Neural cell (in vitro differentiated cells): ENCODE measurements at regions not wholly inside any gene's neighbourhood (a gene's known extent, or its start where the extent isn't known, plus 50 kb on each side); places are given as distances from the start of the nearest gene placed in this dataset.
"Not testable (repeated sequence)": the region's sequence is repeated elsewhere in the genome, so short reads cannot be mapped to it uniquely, and the experiment has no call there.

Experiments used
- H2AFZ ChIP-seq: fragments of 200-600, 300-800 bp; sonication (generic), shearing (Covaris generic); 2 replicates; pipeline ENCODE4 v1.6.0; 2014; ENCODE audit warnings: low read depth, mild to moderate bottlenecking, antibody characterized with exemption, low read length, moderate library complexity
- H3F3A ChIP-seq: fragments of 200-600 bp; shearing (Covaris generic); 2 replicates; pipeline ENCODE4 v1.6.1; 2016; ENCODE audit warnings: mild to moderate bottlenecking, moderate library complexity, mixed read lengths, antibody characterized with exemption, low read length; ENCODE audit not compliant: insufficient read depth, poor library complexity, severe bottlenecking
- H3K27ac ChIP-seq: fragments of 200-600, 300-800 bp; sonication (generic), shearing (Covaris generic); 2 replicates; pipeline ENCODE4 v1.5.1; 2014; ENCODE audit warnings: mild to moderate bottlenecking, low read length, moderate library complexity
- H3K27me3 ChIP-seq: fragments of 300-800, 200-600 bp; sonication (generic), shearing (Covaris generic); 2 replicates; pipeline ENCODE4 v1.6.0; 2014; ENCODE audit warnings: mild to moderate bottlenecking, low read depth, low read length, moderate library complexity; ENCODE audit not compliant: insufficient read depth
- H3K36me3 ChIP-seq: fragments of 300-800, 200-600 bp; sonication (generic), shearing (Covaris generic); 2 replicates; pipeline ENCODE4 v1.5.1; 2014; ENCODE audit warnings: mild to moderate bottlenecking, antibody characterized with exemption, low read length, moderate library complexity; ENCODE audit not compliant: insufficient read depth
- H3K4me2 ChIP-seq: fragments of 300-800, 200-600 bp; sonication (generic), shearing (Covaris generic); 2 replicates; pipeline ENCODE4 v1.6.0; 2014; ENCODE audit warnings: mild to moderate bottlenecking, low read length
- H3K4me3 ChIP-seq: fragments of 300-800, 200-600 bp; sonication (generic), shearing (Covaris generic); 2 replicates; pipeline ENCODE4 v1.5.1; 2014; ENCODE audit warnings: mild to moderate bottlenecking, low read length, moderate library complexity
- H3K79me2 ChIP-seq: fragments of 200-600 bp; shearing (Covaris generic); replicated peaks from 2 replicates; pipeline ENCODE4 v1.6.0; 2014; ENCODE audit warnings: mild to moderate bottlenecking, low read length, moderate library complexity; ENCODE audit not compliant: insufficient read depth
- H3K9ac ChIP-seq: fragments of 300-800, 200-600 bp; sonication (generic), shearing (Covaris generic); 2 replicates; pipeline ENCODE4 v1.6.1; 2016; ENCODE audit warnings: mild to moderate bottlenecking, low read length, mixed read lengths
- H3K9me2 ChIP-seq: fragments of 200-600 bp; shearing (Covaris generic); 2 replicates; pipeline ENCODE4 v1.6.1; 2016; ENCODE audit warnings: mild to moderate bottlenecking, low read length, mixed read lengths; ENCODE audit not compliant: insufficient read depth
- H3K9me3 ChIP-seq: fragments of 200-600, 300-800 bp; sonication (generic), shearing (Covaris generic); 2 replicates; pipeline ENCODE4 v1.6.1; 2016; ENCODE audit warnings: mild to moderate bottlenecking, mixed run types, low read length, moderate library complexity, mixed read lengths
- H4K20me1 ChIP-seq: fragments of 200-600 bp; shearing (Covaris generic); 2 replicates; pipeline ENCODE4 v1.6.1; 2016; ENCODE audit warnings: mild to moderate bottlenecking, mixed run types; ENCODE audit not compliant: insufficient read depth
- CTCF ChIP-seq: fragments of 450-650 bp; IDR thresholded peaks from 2 replicates; pipeline ENCODE4 v1.5.1; 2014; ENCODE audit warnings: antibody characterized with exemption, mild to moderate bottlenecking, moderate library complexity; ENCODE audit not compliant: poor library complexity, severe bottlenecking
- EP300 ChIP-seq: fragments of 450-650 bp; conservative IDR thresholded peaks from 2 replicates; pipeline ENCODE4 v1.6.1; 2014; ENCODE audit warnings: antibody characterized with exemption, mild to moderate bottlenecking, moderate library complexity; ENCODE audit not compliant: poor library complexity, severe bottlenecking
- EZH2 ChIP-seq: fragments of 200-600, 300-800 bp; shearing (Covaris generic), sonication (generic); IDR thresholded peaks from 2 replicates; pipeline ENCODE4 v1.6.1; 2014; ENCODE audit warnings: antibody characterized with exemption, low read length, borderline replicate concordance, mild to moderate bottlenecking; ENCODE audit not compliant: insufficient read depth, poor library complexity, severe bottlenecking
- MXI1 ChIP-seq: fragments of 450-650 bp; conservative IDR thresholded peaks from 2 replicates; pipeline ENCODE4 v1.6.1; 2014; ENCODE audit warnings: antibody characterized with exemption, mild to moderate bottlenecking; ENCODE audit not compliant: poor library complexity, severe bottlenecking
- POLR2AphosphoS5 ChIP-seq: IDR thresholded peaks from 2 replicates; pipeline ENCODE4 v1.6.1; 2012
- RAD21 ChIP-seq: fragments of 450-650 bp; conservative IDR thresholded peaks from 2 replicates; pipeline ENCODE4 v1.6.1; 2014; ENCODE audit warnings: antibody characterized with exemption, mild to moderate bottlenecking, moderate library complexity
- REST ChIP-seq: IDR thresholded peaks from 2 replicates; pipeline ENCODE4 v1.6.1; 2012; ENCODE audit warnings: borderline replicate concordance
- SMC3 ChIP-seq: fragments of 450-650 bp; conservative IDR thresholded peaks from 2 replicates; pipeline ENCODE4 v1.6.1; 2014; ENCODE audit warnings: antibody characterized with exemption, mild to moderate bottlenecking, moderate library complexity; ENCODE audit not compliant: poor library complexity
- TAF1 ChIP-seq: IDR thresholded peaks from 2 replicates; pipeline ENCODE4 v1.6.1; 2012; ENCODE audit warnings: low read depth

GRCh38 chr1:214141486-214141885, 139.5 kb upstream of the SMYD2 start:
- H3K9me3 ChIP-seq, result no peaks in the 10 kb centered on the region
- no peak overlapping the region for H3K27ac ChIP-seq
- no peak overlapping the region for H3K4me2 ChIP-seq
- H3K4me3 ChIP-seq, result no peak overlapping the region
- no peaks in the 10 kb centered on the region for H4K20me1 ChIP-seq
- no peaks in the 10 kb centered on the region for H3K9me2 ChIP-seq
- H3K79me2 ChIP-seq, result no peaks in the 10 kb centered on the region
- no peaks in the 10 kb centered on the region for H3K36me3 ChIP-seq
- H2AFZ ChIP-seq, result no peak overlapping the region
- no peaks in the 10 kb centered on the region for H3F3A ChIP-seq
- no peaks in the 10 kb centered on the region for H3K27me3 ChIP-seq
- TF ChIP-seq TAF1, result no peak
- TF ChIP-seq EZH2, result no peak
- TF ChIP-seq CTCF, result no peak
- no peak for TF ChIP-seq MXI1
- no peak for TF ChIP-seq REST
- TF ChIP-seq EP300, result no peak
- TF ChIP-seq SMC3, result no peak
- no peak for TF ChIP-seq POLR2AphosphoS5
- TF ChIP-seq RAD21, result no peak
- no peak overlapping the region for H3K9ac ChIP-seq

- Histone ChIP-seq H3K9ac (no peak overlapping the region), H2AFZ (no peak overlapping the region), H3K4me3 (no peak overlapping the region), H3K9me3 (no peaks in the 10 kb centered on the region), H3K4me2 (no peak overlapping the region), H4K20me1 (no peaks in the 10 kb centered on the region), H3K79me2 (no peaks in the 10 kb centered on the region), H3K27me3 (no peaks in the 10 kb centered on the region), H3F3A (no peaks in the 10 kb centered on the region), H3K9me2 (no peaks in the 10 kb centered on the region), H3K36me3 (no peaks in the 10 kb centered on the region), H3K27ac (no peak overlapping the region)
- no peak for TF ChIP-seq EP300
- no peak for TF ChIP-seq REST
- TF ChIP-seq CTCF, result no peak
- TF ChIP-seq TAF1, result no peak
- no peak for TF ChIP-seq POLR2AphosphoS5
- TF ChIP-seq SMC3, result no peak
- no peak for TF ChIP-seq RAD21
- TF ChIP-seq MXI1, result no peak
- no peak for TF ChIP-seq EZH2
Measured at GRCh38 chr1:214143006-214143992, 137.7 kb upstream of the SMYD2 start.

GRCh38 chr1:214144521-214144920, 136.4 kb upstream of the SMYD2 start:
- H3K27me3 ChIP-seq, H3K9ac ChIP-seq, H3K27ac ChIP-seq, H3K36me3 ChIP-seq, H3K4me3 ChIP-seq, H3F3A ChIP-seq, H2AFZ ChIP-seq, H3K79me2 ChIP-seq, H3K4me2 ChIP-seq, H3K9me2 ChIP-seq, H4K20me1 ChIP-seq, H3K9me3 ChIP-seq: not testable (repeated sequence)
